IMR-90 (cell line): ENCODE measurements at regions not wholly inside any gene's neighbourhood (a gene's known extent, or its start where the extent isn't known, plus 50 kb on each side); places are given as distances from the start of the nearest gene placed in this dataset.

Source experiments
- POLR2A ChIP-seq: IDR thresholded peaks from 2 replicates; pipeline ENCODE4 v1.6.1; 2012; ENCODE audit warnings: mild to moderate bottlenecking, low read depth, low read length
- TF ChIP-seq, protein P1 (sequence below): conservative IDR thresholded peaks from 2 replicates; pipeline ENCODE4 v1.5.1; 2012; ENCODE audit warnings: mild to moderate bottlenecking, low read depth, low read length, improper control_type of control experiment

DNA sequence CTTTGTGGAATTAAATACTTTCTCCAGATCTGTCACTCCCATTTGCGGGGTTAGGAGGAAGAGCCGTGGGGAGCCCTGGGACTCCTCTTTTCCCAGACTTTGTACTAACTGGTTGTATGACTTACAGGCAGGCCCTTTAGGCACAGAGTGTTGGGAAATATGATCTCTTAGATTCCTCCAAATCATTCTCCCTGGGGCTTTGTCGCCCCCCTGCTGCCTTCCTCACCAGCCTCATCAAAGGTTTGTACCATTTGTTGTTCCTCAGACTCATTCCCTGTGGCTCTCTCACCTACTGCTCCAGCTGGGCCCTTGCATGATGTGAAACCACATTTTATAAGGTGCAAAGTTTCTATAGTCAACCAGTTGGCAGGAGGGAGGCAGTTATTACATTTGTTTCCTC lies 56.4 kb downstream of the CRYGS start:
- no peak for TF ChIP-seq POLR2A
- TF ChIP-seq, protein P1, sequence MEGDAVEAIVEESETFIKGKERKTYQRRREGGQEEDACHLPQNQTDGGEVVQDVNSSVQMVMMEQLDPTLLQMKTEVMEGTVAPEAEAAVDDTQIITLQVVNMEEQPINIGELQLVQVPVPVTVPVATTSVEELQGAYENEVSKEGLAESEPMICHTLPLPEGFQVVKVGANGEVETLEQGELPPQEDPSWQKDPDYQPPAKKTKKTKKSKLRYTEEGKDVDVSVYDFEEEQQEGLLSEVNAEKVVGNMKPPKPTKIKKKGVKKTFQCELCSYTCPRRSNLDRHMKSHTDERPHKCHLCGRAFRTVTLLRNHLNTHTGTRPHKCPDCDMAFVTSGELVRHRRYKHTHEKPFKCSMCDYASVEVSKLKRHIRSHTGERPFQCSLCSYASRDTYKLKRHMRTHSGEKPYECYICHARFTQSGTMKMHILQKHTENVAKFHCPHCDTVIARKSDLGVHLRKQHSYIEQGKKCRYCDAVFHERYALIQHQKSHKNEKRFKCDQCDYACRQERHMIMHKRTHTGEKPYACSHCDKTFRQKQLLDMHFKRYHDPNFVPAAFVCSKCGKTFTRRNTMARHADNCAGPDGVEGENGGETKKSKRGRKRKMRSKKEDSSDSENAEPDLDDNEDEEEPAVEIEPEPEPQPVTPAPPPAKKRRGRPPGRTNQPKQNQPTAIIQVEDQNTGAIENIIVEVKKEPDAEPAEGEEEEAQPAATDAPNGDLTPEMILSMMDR: no peak
